Kidney (tissue), 13 donors: ENCODE measurements at regions not wholly inside any gene's neighbourhood (a gene's known extent, or its start where the extent isn't known, plus 50 kb on each side); places are given as distances from the start of the nearest gene placed in this dataset.

Experiments
- DNase-seq, 5 donors: peaks; one replicate each; pipeline ENCODE4 v3.0.0-alpha.2; 2013 to 2020
- FAIRE-seq: peaks from 2 replicates; lab custom pipeline; 2012; peaks lifted over from hg19 to GRCh38; lab: Jason Lieb, UNC
- H3K27ac ChIP-seq, 2 donors: one replicate each; pipeline ENCODE4 v1.7.0; 2013; ENCODE audit warnings: low read depth in 2 of 2, low read length in 2 of 2, inconsistent platforms in 1 of 2
- H3K27me3 ChIP-seq: one replicate; pipeline ENCODE4 v1.7.1; 2013; ENCODE audit warnings: low read length, inconsistent platforms; ENCODE audit not compliant: control insufficient read depth, insufficient read depth
- H3K36me3 ChIP-seq, 3 donors: one replicate each; pipeline versions ENCODE4 v1.7.0 to v1.7.1; 2013; ENCODE audit warnings: low read length in 3 of 3, control low read depth in 1 of 3, inconsistent platforms in 1 of 3; ENCODE audit not compliant: insufficient read depth in 3 of 3, control insufficient read depth in 2 of 3
- H3K4me1 ChIP-seq, 3 donors: one replicate each; pipeline versions ENCODE4 v1.7.0 to v1.7.1; 2013; ENCODE audit warnings: low read length in 3 of 3, inconsistent platforms in 1 of 3, low read depth in 1 of 3; ENCODE audit not compliant: control insufficient read depth in 2 of 3, insufficient read depth in 2 of 3
- H3K4me3 ChIP-seq, 3 donors: one replicate each; pipeline versions ENCODE4 v1.7.0 to v1.8.1; 2013; ENCODE audit warnings: low read length in 3 of 3, control low read depth in 1 of 3, inconsistent platforms in 1 of 3
- H3K9ac ChIP-seq, 3 donors: one replicate each; pipeline versions ENCODE4 v1.7.0 to v1.7.1; 2013; ENCODE audit warnings: low read length in 3 of 3, control low read depth in 1 of 3, inconsistent platforms in 1 of 3
- H3K9me3 ChIP-seq, 3 donors: one replicate each; pipeline versions ENCODE4 v1.7.0 to v1.7.1; 2013; ENCODE audit warnings: low read length in 3 of 3, control low read depth in 1 of 3, inconsistent platforms in 1 of 3; ENCODE audit not compliant: control insufficient read depth in 2 of 3, insufficient read depth in 1 of 3
- CTCF ChIP-seq: IDR thresholded peaks from 3 replicates; pipeline ENCODE4 v1.5.1; 2012; ENCODE audit warnings: mild to moderate bottlenecking, moderate library complexity, borderline replicate concordance; ENCODE audit not compliant: insufficient read depth; ENCODE audit errors: extremely low read depth
- intact Hi-C: fragments of 100-400 bp; cut with DNase I; formaldehyde crosslinking; loops from one replicate; pipeline ENCODE4 v1.11.1; 2022
- donor health status: control.
- donor health status: control.
- donor health status: control.
- donor health status: control.
- donor health status: control.
- donor health status: DM: yes; HTN: yes; CAD: no.
- donor health status: Normal renal cell carcinoma (clear cell type).

DNA sequence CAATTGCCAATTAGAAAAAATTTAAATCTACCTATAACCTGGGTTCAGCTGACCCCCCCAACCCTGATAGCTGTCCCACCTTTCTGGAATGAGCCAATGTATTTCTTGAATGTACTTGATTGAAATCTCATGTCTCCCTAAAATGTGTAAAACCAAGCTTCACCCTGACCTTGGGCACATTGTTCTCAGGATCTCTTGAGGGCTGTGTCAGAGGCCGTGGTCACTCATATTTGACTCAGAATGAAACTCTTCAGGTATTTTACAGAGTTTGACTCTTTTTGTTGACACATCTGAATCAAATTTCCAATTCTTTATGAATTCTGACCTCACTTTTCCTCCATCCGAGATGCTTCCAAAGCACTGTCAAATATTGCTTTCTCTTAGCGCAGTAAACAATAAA is 115.3 kb upstream of the BEND4 start:
- Histone ChIP-seq H3K36me3 (no peaks in the 10 kb centered on the region), H3K4me1 (no peaks in the 10 kb centered on the region), H3K9me3 (no peaks in the 10 kb centered on the region), H3K27me3 (no peaks in the 10 kb centered on the region), H3K27ac (no peak overlapping the region), H3K9ac (no peak overlapping the region), H3K4me3 (no peak overlapping the region)
- DNase-seq = no peak
- intact Hi-C loops = no loop called here
- no peak for TF ChIP-seq CTCF
- FAIRE-seq = no peak

DNA sequence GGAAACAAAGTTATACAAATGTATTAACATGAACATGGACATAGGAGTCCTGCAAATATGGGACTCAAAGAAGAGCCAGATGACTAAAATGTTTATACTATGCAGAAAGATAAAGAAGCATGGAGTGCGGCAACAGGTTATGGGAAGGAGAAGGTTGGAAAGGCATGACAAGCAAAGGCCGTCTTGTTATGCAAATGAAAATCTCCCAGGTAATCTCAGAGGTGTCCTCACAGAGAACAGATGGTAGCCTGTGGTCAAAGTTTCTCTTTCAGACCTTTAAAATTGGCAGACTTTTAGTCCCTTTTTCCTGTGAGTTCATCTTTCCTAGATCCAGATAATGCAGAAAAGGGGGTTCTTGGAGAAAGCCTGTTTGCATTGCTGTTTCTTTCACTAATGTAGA is 116.4 kb upstream of the BEND4 start:
- Histone ChIP-seq H3K36me3 (no peaks in the 10 kb centered on the region), H3K27ac (no peak overlapping the region), H3K9me3 (no peaks in the 10 kb centered on the region), H3K4me3 (no peak overlapping the region), H3K9ac (no peak overlapping the region), H3K4me1 (no peaks in the 10 kb centered on the region), H3K27me3 (no peaks in the 10 kb centered on the region)
- no peak for DNase-seq
- intact Hi-C loops = no loop called here
- FAIRE-seq = no peak
- no peak for TF ChIP-seq CTCF

GRCh38 chr4:42271096-42271495 is 118.6 kb upstream of the BEND4 start:
- H3K9ac ChIP-seq = no peak overlapping the region
- no peaks in the 10 kb centered on the region for H3K27me3 ChIP-seq
- DNase-seq (no peak), FAIRE-seq (no peak)
- no peak overlapping the region for H3K27ac ChIP-seq
- intact Hi-C loops = no loop called here
- H3K4me3 ChIP-seq = no peak overlapping the region
- H3K4me1 ChIP-seq = no peaks in the 10 kb centered on the region
- no peaks in the 10 kb centered on the region for H3K9me3 ChIP-seq
- no peak for TF ChIP-seq CTCF
- H3K36me3 ChIP-seq = no peaks in the 10 kb centered on the region

DNA sequence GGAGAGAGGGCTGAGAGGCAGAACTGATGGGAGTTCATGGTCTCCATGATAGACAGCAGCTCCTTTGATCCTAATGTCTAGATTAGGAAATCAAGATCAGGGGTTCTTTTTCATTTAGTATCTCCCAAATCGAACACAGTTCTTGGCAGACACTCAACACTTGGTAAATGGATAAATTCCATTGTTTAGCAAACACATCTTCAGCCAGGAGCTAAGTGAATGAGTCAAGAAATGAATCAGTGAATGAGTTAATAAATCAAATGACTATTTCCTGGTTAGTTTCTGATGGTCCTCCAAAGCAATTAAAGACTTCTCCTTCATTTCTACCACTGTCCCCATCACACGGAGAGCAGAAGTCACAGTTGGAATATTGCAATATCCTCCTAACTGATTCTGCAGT is 120.0 kb upstream of the SHISA3 start:
- TF ChIP-seq CTCF = no peak
- intact Hi-C loops = no loop called here
- Histone ChIP-seq H3K9me3 (no peaks in the 10 kb centered on the region), H3K9ac (no peak overlapping the region), H3K4me1 (no peaks in the 10 kb centered on the region), H3K27me3 (no peaks in the 10 kb centered on the region), H3K36me3 (no peaks in the 10 kb centered on the region), H3K27ac (no peak overlapping the region), H3K4me3 (no peak overlapping the region)
- DNase-seq = no peak
- FAIRE-seq = no peak
